Prostate gland (tissue), 2 donors: ENCODE measurements at regions not wholly inside any gene's neighbourhood (a gene's known extent, or its start where the extent isn't known, plus 50 kb on each side); places are given as distances from the start of the nearest gene placed in this dataset.

Experiments
- POLR2A ChIP-seq: fragments of 450-650 bp; IDR thresholded peaks from one replicate; pipeline ENCODE4 v1.6.1; 2016; ENCODE audit warnings: antibody characterized with exemption, mild to moderate bottlenecking
- TF ChIP-seq, protein P1 (sequence below), 4 experiments: fragments of 200-600 bp in 2 of 4; fragments of 450-650 bp in 2 of 4; sonication (generic) in 2 of 4; IDR thresholded peaks; 1 replicate in 3 of 4; 2 replicates in 1 of 4; pipeline ENCODE4 v1.5.1; 2016 to 2019; ENCODE audit warnings: antibody characterized with exemption in 4 of 4, mild to moderate bottlenecking in 2 of 4, moderate library complexity in 2 of 4

GRCh38 chr10:120005207-120006201 is 113.0 kb downstream of the SEC23IP start:
- TF ChIP-seq, protein P1, sequence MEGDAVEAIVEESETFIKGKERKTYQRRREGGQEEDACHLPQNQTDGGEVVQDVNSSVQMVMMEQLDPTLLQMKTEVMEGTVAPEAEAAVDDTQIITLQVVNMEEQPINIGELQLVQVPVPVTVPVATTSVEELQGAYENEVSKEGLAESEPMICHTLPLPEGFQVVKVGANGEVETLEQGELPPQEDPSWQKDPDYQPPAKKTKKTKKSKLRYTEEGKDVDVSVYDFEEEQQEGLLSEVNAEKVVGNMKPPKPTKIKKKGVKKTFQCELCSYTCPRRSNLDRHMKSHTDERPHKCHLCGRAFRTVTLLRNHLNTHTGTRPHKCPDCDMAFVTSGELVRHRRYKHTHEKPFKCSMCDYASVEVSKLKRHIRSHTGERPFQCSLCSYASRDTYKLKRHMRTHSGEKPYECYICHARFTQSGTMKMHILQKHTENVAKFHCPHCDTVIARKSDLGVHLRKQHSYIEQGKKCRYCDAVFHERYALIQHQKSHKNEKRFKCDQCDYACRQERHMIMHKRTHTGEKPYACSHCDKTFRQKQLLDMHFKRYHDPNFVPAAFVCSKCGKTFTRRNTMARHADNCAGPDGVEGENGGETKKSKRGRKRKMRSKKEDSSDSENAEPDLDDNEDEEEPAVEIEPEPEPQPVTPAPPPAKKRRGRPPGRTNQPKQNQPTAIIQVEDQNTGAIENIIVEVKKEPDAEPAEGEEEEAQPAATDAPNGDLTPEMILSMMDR (IDR thresholded peaks at IDR 0.05) = no peak
- no peak for TF ChIP-seq POLR2A
